OCI-LY7 (cell line): ENCODE measurements at regions not wholly inside any gene's neighbourhood (a gene's known extent, or its start where the extent isn't known, plus 50 kb on each side); places are given as distances from the start of the nearest gene placed in this dataset.

Source experiments
- CTCF ChIP-seq: fragments of 200-600 bp; sonication (generic); conservative IDR thresholded peaks from 2 replicates; pipeline ENCODE4 v1.5.1; 2014; ENCODE audit warnings: mild to moderate bottlenecking, antibody characterized with exemption, low read length, moderate library complexity, mixed read lengths
- EZH2phosphoT487 ChIP-seq: fragments of 200-600 bp; sonication (generic); IDR thresholded peaks from 2 replicates; pipeline ENCODE4 v1.6.1; 2018; ENCODE audit warnings: low read depth, borderline replicate concordance, mild to moderate bottlenecking, mixed run types, antibody characterized with exemption, low read length, moderate library complexity, mixed read lengths

- TF ChIP-seq CTCF (no peak), EZH2phosphoT487 (no peak)
These were observed 59.2 kb downstream of the C9orf50 start for GRCh38 chr9:129561594-129562281.
